H9 (cell line): ENCODE measurements at regions not wholly inside any gene's neighbourhood (a gene's known extent, or its start where the extent isn't known, plus 50 kb on each side); places are given as distances from the start of the nearest gene placed in this dataset.
"Not testable (repeated sequence)": the region's sequence is repeated elsewhere in the genome, so short reads cannot be mapped to it uniquely, and the experiment has no call there.

ENCODE experiments used
- DNase-seq: peaks from one replicate; pipeline ENCODE4 v3.0.0-alpha.2; 2017
- H2AFZ ChIP-seq: one replicate; pipeline ENCODE4 v1.6.1; 2013; ENCODE audit warnings: mild to moderate bottlenecking, low read length, control low read depth, moderate library complexity
- H2AK5ac ChIP-seq: 2 replicates; pipeline ENCODE4 v1.6.1; 2013; ENCODE audit warnings: low read length, control low read depth, mixed read lengths; ENCODE audit not compliant: insufficient read length
- H2BK120ac ChIP-seq: one replicate; pipeline ENCODE4 v1.6.1; 2013; ENCODE audit warnings: low read depth, mild to moderate bottlenecking, low read length, control low read depth, inconsistent platforms; ENCODE audit not compliant: poor library complexity, severe bottlenecking
- H2BK12ac ChIP-seq: 2 replicates; pipeline ENCODE4 v1.6.1; 2013; ENCODE audit warnings: low read length, control low read depth, mixed read lengths, low read depth; ENCODE audit not compliant: insufficient read length
- H2BK15ac ChIP-seq: 2 replicates; pipeline ENCODE4 v1.6.1; 2013; ENCODE audit warnings: low read depth, low read length, control low read depth
- H2BK20ac ChIP-seq: one replicate; pipeline ENCODE4 v1.6.1; 2013; ENCODE audit warnings: low read depth, mild to moderate bottlenecking, low read length, control low read depth, inconsistent platforms; ENCODE audit not compliant: poor library complexity, severe bottlenecking
- H2BK5ac ChIP-seq: 2 replicates; pipeline ENCODE4 v1.6.1; 2013; ENCODE audit warnings: low read length, control low read depth, mixed read lengths; ENCODE audit not compliant: insufficient read length
- H3K14ac ChIP-seq: 2 replicates; pipeline ENCODE4 v1.6.1; 2013; ENCODE audit warnings: low read length, control low read depth; ENCODE audit not compliant: insufficient read depth
- H3K18ac ChIP-seq: 2 replicates; pipeline ENCODE4 v1.6.1; 2013; ENCODE audit warnings: low read depth, mild to moderate bottlenecking, mixed read lengths, low read length, control low read depth; ENCODE audit not compliant: insufficient read length
- H3K23ac ChIP-seq: 2 replicates; pipeline ENCODE4 v1.6.1; 2013; ENCODE audit warnings: low read length, control low read depth, mixed read lengths, low read depth; ENCODE audit not compliant: insufficient read length
- H3K23me2 ChIP-seq: 2 replicates; pipeline ENCODE4 v1.6.1; 2013; ENCODE audit warnings: low read depth, mild to moderate bottlenecking, mixed read lengths, low read length, control low read depth; ENCODE audit not compliant: insufficient read length, poor library complexity, severe bottlenecking
- H3K27ac ChIP-seq: 2 replicates; pipeline ENCODE4 v1.5.1; 2013; ENCODE audit warnings: low read length, control low read depth, mixed read lengths, low read depth; ENCODE audit not compliant: insufficient read length
- H3K27me3 ChIP-seq: 2 replicates; pipeline ENCODE4 v1.6.1; 2013; ENCODE audit warnings: low read length, control low read depth, inconsistent platforms; ENCODE audit not compliant: insufficient read depth
- H3K4ac ChIP-seq: 2 replicates; pipeline ENCODE4 v1.6.1; 2013; ENCODE audit warnings: low read depth, mild to moderate bottlenecking, control low read depth, inconsistent platforms, low read length, moderate library complexity
- H3K4me1 ChIP-seq: 2 replicates; pipeline ENCODE4 v1.6.1; 2013; ENCODE audit warnings: low read length, control low read depth, inconsistent platforms; ENCODE audit not compliant: insufficient read depth
- H3K4me2 ChIP-seq: 2 replicates; pipeline ENCODE4 v1.6.1; 2013; ENCODE audit warnings: low read length, control low read depth, mixed read lengths; ENCODE audit not compliant: insufficient read length, insufficient read depth
- H3K56ac ChIP-seq: 2 replicates; pipeline ENCODE4 v1.6.1; 2013; ENCODE audit warnings: low read depth, mild to moderate bottlenecking, mixed read lengths, low read length, control low read depth; ENCODE audit not compliant: insufficient read length
- H3K79me1 ChIP-seq: 2 replicates; pipeline ENCODE4 v1.6.1; 2013; ENCODE audit warnings: low read depth, mild to moderate bottlenecking, moderate library complexity, low read length, control low read depth, inconsistent platforms; ENCODE audit not compliant: insufficient read depth, poor library complexity, severe bottlenecking
- H3K79me2 ChIP-seq: 2 replicates; pipeline ENCODE4 v1.6.1; 2013; ENCODE audit warnings: low read length, control low read depth, inconsistent platforms; ENCODE audit not compliant: insufficient read depth
- H3K9ac ChIP-seq: 2 replicates; pipeline ENCODE4 v1.6.1; 2013; ENCODE audit warnings: low read length, control low read depth, mixed read lengths; ENCODE audit not compliant: insufficient read length; ENCODE audit errors: extremely low read depth
- H3K9me3 ChIP-seq: one replicate; pipeline ENCODE4 v1.6.1; 2013; ENCODE audit warnings: low read depth, low read length, inconsistent platforms; ENCODE audit not compliant: control insufficient read depth
- H3T11ph ChIP-seq: one replicate; pipeline ENCODE4 v1.6.1; 2013; ENCODE audit warnings: mild to moderate bottlenecking, low read length, control low read depth, inconsistent platforms
- H4K20me1 ChIP-seq: one replicate; pipeline ENCODE4 v1.6.1; 2013; ENCODE audit not compliant: control insufficient read depth, insufficient read length, insufficient read depth
- H4K5ac ChIP-seq: 2 replicates; pipeline ENCODE4 v1.6.1; 2013; ENCODE audit warnings: low read depth, mild to moderate bottlenecking, mixed read lengths, low read length, control low read depth; ENCODE audit not compliant: insufficient read length
- H4K8ac ChIP-seq: replicated peaks from 2 replicates; pipeline ENCODE4 v1.6.1; 2013; ENCODE audit warnings: low read length, control low read depth, mixed read lengths, low read depth; ENCODE audit not compliant: insufficient read length
- H4K91ac ChIP-seq: 2 replicates; pipeline ENCODE4 v1.6.1; 2013; ENCODE audit warnings: low read depth, mild to moderate bottlenecking, moderate library complexity, mixed read lengths, low read length, control low read depth; ENCODE audit not compliant: insufficient read length
- H3K27ac Mint-ChIP-seq, 3 experiments: 2 replicates in 2 of 3; 3 replicates in 1 of 3; pipeline ENCODE4 v1.8.0; 2020 to 2021; ENCODE audit warnings: mixed read lengths in 3 of 3, mild to moderate bottlenecking in 1 of 3, moderate library complexity in 1 of 3
- H3K27me3 Mint-ChIP-seq: 2 replicates; pipeline ENCODE4 v1.8.0; 2021; ENCODE audit warnings: low read depth, mild to moderate bottlenecking, moderate library complexity, mixed read lengths
- H3K36me3 Mint-ChIP-seq, 3 experiments: 2 replicates in 2 of 3; 3 replicates in 1 of 3; pipeline ENCODE4 v1.8.0; 2020 to 2021; ENCODE audit warnings: low read depth in 3 of 3, mixed read lengths in 3 of 3; ENCODE audit not compliant: insufficient read depth in 1 of 3
- H3K4me1 Mint-ChIP-seq, 2 experiments: 2 replicates each; pipeline ENCODE4 v1.8.0; 2020; ENCODE audit warnings: mixed read lengths in 2 of 2
- H3K4me3 Mint-ChIP-seq, 2 experiments: 2 replicates in 1 of 2; 3 replicates in 1 of 2; pipeline ENCODE4 v1.8.0; 2020 to 2021; ENCODE audit warnings: mild to moderate bottlenecking in 2 of 2, mixed read lengths in 2 of 2, moderate library complexity in 1 of 2
- H3K9me3 Mint-ChIP-seq, 2 experiments: 2 replicates in 1 of 2; 3 replicates in 1 of 2; pipeline ENCODE4 v1.8.0; 2020; ENCODE audit warnings: mild to moderate bottlenecking in 2 of 2, mixed read lengths in 2 of 2, moderate library complexity in 1 of 2
- CTCF ChIP-seq: fragments of 200-600 bp; sonication (generic); conservative IDR thresholded peaks from 3 replicates; pipeline ENCODE4 v1.8.0; 2021; ENCODE audit warnings: antibody characterized with exemption, mild to moderate bottlenecking
- WGBS: extraction: QIAGEN DNeasy Blood & Tissue Kit; methylation state at CpG from one replicate; pipeline ENCODE4 v1.1.7; 2013; ENCODE audit warnings: missing lambda C conversion rate, low lambda C conversion rate, mixed read lengths; ENCODE audit not compliant: insufficient read length; ENCODE audit errors: extremely low coverage; 5-methylcytosine and 5-hydroxymethylcytosine counted together

GRCh38 chr2:238528953-238529781, 102.4 kb downstream of the ASB1 start:
- no peak overlapping the region for H2BK12ac ChIP-seq
- no CpG with 5 or more reads among the region's 10 CpGs for WGBS

GRCh38 chr2:238531017-238531645, 104.4 kb downstream of the ASB1 start:
- not testable (repeated sequence) for H3K4ac ChIP-seq, H3K27me3 ChIP-seq, H2BK12ac ChIP-seq, H3T11ph ChIP-seq, H3K9ac ChIP-seq, H3K79me2 ChIP-seq, H3K9me3 ChIP-seq, H3K14ac ChIP-seq, H2BK20ac ChIP-seq, DNase-seq, H3K18ac ChIP-seq, H4K5ac ChIP-seq, H3K56ac ChIP-seq, H4K91ac ChIP-seq, H3K4me2 ChIP-seq, H3K27ac ChIP-seq, H4K20me1 ChIP-seq, H2BK120ac ChIP-seq, H2BK5ac ChIP-seq, H2AFZ ChIP-seq, H3K23me2 ChIP-seq, H3K4me1 ChIP-seq, H2BK15ac ChIP-seq, H3K4me1 Mint-ChIP-seq, H3K79me1 ChIP-seq, H3K4me3 Mint-ChIP-seq, H4K8ac ChIP-seq, H3K27ac Mint-ChIP-seq, H2AK5ac ChIP-seq, H3K23ac ChIP-seq
- Mint-ChIP-seq H3K9me3 (peaks cover 46 to 50% of the 10 kb centered on the region in 2 experiments), H3K27me3 (peaks cover 27% of the 10 kb centered on the region), H3K36me3 (peaks cover 15 to 35% (median 26%) of the 10 kb centered on the region in 3 experiments)
- WGBS, result no CpG with 5 or more reads among the region's 4 CpGs

More at GRCh38 chr2:238528953-238529781, 102.4 kb downstream of the ASB1 start:
- H2BK15ac ChIP-seq, result no peak overlapping the region
- no peak overlapping the region for H3K14ac ChIP-seq
- no peak overlapping the region for H3K27ac ChIP-seq
- no peak overlapping the region for H2AK5ac ChIP-seq
- H3K18ac ChIP-seq, result no peak overlapping the region
- peaks cover 14% of the 10 kb centered on the region for H3K27me3 Mint-ChIP-seq
- H3K4me1 Mint-ChIP-seq, result peaks cover 8 to 13% of the 10 kb centered on the region in 2 experiments
- no peak overlapping the region for H3K56ac ChIP-seq
- no peak for TF ChIP-seq CTCF
- no peak overlapping the region for H3K4me2 ChIP-seq
- H3K36me3 Mint-ChIP-seq, result peaks cover 15 to 31% (median 26%) of the 10 kb centered on the region in 3 experiments
- H3K27ac Mint-ChIP-seq, result no peak overlapping the region
- DNase-seq, result no peak
- H4K8ac ChIP-seq, result no peak overlapping the region
- no peaks in the 10 kb centered on the region for H3K27me3 ChIP-seq
- H2AFZ ChIP-seq, result no peak overlapping the region
- no peak overlapping the region for H2BK120ac ChIP-seq
- H4K91ac ChIP-seq, result no peak overlapping the region
- no peak overlapping the region for H3K23ac ChIP-seq
- no peaks in the 10 kb centered on the region for H3K9me3 ChIP-seq
- H4K5ac ChIP-seq, result no peak overlapping the region
- H3K4me3 Mint-ChIP-seq, result no peak overlapping the region
- no peaks in the 10 kb centered on the region for H3K79me2 ChIP-seq
- H3K23me2 ChIP-seq, result no peaks in the 10 kb centered on the region
- H3T11ph ChIP-seq, result no peak overlapping the region
- no peak overlapping the region for H3K4ac ChIP-seq
- no peaks in the 10 kb centered on the region for H3K4me1 ChIP-seq
- no peak overlapping the region for H2BK5ac ChIP-seq
- no peaks in the 10 kb centered on the region for H4K20me1 ChIP-seq
- H2BK20ac ChIP-seq, result no peak overlapping the region
- no peak overlapping the region for H3K9ac ChIP-seq
- H3K79me1 ChIP-seq, result no peaks in the 10 kb centered on the region
- peaks cover 29 to 42% of the 10 kb centered on the region in 2 experiments for H3K9me3 Mint-ChIP-seq
